ENCODE measurements at regions not wholly inside any gene's neighbourhood (a gene's known extent, or its start where the extent isn't known, plus 50 kb on each side); places are given as distances from the start of the nearest gene placed in this dataset.

GRCh38 chr12:30016540-30017055, 232.9 kb upstream of the TMTC1 start:
- no peak for DNase-seq (ENCODE audit: low spot score)
- in situ Hi-C loops (cut with MboI; ENCODE audit: low pct_unique_long_range_greater_than_20kb, low sequenced_read_pairs, unreplicated experiment): no loop called here
- TF ChIP-seq, protein P1, sequence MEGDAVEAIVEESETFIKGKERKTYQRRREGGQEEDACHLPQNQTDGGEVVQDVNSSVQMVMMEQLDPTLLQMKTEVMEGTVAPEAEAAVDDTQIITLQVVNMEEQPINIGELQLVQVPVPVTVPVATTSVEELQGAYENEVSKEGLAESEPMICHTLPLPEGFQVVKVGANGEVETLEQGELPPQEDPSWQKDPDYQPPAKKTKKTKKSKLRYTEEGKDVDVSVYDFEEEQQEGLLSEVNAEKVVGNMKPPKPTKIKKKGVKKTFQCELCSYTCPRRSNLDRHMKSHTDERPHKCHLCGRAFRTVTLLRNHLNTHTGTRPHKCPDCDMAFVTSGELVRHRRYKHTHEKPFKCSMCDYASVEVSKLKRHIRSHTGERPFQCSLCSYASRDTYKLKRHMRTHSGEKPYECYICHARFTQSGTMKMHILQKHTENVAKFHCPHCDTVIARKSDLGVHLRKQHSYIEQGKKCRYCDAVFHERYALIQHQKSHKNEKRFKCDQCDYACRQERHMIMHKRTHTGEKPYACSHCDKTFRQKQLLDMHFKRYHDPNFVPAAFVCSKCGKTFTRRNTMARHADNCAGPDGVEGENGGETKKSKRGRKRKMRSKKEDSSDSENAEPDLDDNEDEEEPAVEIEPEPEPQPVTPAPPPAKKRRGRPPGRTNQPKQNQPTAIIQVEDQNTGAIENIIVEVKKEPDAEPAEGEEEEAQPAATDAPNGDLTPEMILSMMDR (IDR thresholded peaks at IDR 0.05; ENCODE audit: extremely low read depth, insufficient read depth, missing control alignments): no peak

DNA sequence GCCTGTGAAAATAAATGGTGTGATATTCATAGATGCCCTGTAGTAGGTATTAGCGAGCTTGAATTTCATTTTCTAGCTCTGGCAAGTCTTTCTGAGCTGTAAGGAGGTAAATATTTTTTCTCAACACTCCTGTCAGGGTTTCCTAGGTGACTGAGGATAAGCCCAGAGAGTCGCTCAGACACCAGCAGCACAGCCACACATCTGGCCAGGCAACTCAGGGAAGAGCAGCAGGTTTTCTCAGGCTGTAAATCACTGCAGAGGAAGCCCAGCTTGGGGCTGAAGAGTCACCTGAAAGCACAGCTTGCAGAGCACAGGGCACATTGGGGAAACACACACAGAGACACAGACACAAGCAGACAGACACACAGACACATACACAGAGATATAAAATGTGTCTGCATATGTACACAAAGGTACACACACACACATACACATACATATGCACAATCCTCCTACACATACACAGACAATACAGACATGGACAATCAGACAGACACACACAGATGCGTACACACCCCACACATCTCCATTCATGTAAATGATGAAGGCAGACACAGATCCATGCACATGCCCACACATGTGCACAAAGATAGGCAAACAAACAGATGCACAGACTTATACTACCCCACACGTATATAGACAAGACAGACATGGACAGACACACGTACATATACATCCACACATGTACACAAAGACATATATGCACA, 232.0 kb upstream of the TMTC1 start:
- no peak for DNase-seq (ENCODE audit: low spot score)
- TF ChIP-seq, protein P1 (IDR thresholded peaks at IDR 0.05; ENCODE audit: extremely low read depth, insufficient read depth, missing control alignments): no peak
- in situ Hi-C loops (cut with MboI; ENCODE audit: low pct_unique_long_range_greater_than_20kb, low sequenced_read_pairs, unreplicated experiment): no loop called here

DNA sequence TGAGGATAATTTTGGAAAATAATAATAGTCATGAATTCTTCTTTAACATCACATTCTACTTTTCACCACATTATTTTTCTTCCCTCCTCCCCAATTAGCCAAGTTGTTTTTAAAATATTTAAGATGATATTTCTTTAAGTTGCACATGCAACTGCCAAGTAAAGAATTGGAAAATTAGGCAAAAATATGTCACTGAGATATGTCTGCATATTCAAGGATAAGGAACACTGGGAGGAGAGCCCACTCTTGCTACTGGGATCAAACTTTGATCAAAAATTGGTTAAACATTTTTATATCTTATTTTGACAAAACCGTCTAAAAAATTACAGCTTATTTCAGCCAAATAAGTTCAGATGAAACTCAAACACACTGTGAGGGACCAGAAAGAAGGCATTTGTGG, 231.2 kb upstream of the TMTC1 start:
- DNase-seq (ENCODE audit: low spot score): no peak
- in situ Hi-C loops (cut with MboI; ENCODE audit: low pct_unique_long_range_greater_than_20kb, low sequenced_read_pairs, unreplicated experiment): no loop called here
- TF ChIP-seq, protein P1 (IDR thresholded peaks at IDR 0.05; ENCODE audit: extremely low read depth, insufficient read depth, missing control alignments): no peak

GRCh38 chr12:30012816-30013450, 229.2 kb upstream of the TMTC1 start:
- in situ Hi-C loops (cut with MboI; ENCODE audit: low pct_unique_long_range_greater_than_20kb, low sequenced_read_pairs, unreplicated experiment): no loop called here
- TF ChIP-seq, protein P1 (IDR thresholded peaks at IDR 0.05; ENCODE audit: extremely low read depth, insufficient read depth, missing control alignments): no peak
- DNase-seq (ENCODE audit: low spot score): no peak

- TF ChIP-seq, protein P1 (IDR thresholded peaks at IDR 0.05; ENCODE audit: extremely low read depth, insufficient read depth, missing control alignments): no peak
- in situ Hi-C loops (cut with MboI; ENCODE audit: low pct_unique_long_range_greater_than_20kb, low sequenced_read_pairs, unreplicated experiment): no loop called here
- DNase-seq (ENCODE audit: low spot score): no peak
Observed at GRCh38 chr12:30010071-30011052, 226.6 kb upstream of the TMTC1 start.

DNA sequence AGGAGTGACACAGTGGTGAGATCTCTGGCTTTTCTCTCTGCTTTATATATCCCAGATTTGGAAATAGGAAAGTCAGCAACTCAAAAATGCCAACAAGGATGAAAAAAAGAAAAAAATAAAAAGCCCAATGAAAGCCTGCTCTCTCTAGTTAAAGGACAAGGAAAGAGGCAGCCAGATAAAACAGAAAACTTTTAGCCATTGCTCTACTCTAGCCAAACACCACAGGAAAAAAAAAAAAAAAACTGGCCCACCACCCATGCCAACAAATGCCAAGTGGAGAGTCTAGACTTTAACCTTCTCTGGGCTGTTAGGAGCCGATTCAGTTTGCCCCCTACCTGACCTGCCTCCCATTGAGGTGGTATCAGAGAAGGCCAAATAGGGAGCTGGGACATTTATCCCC, 222.3 kb upstream of the TMTC1 start:
- in situ Hi-C loops (cut with MboI; ENCODE audit: low pct_unique_long_range_greater_than_20kb, low sequenced_read_pairs, unreplicated experiment): no loop called here
- DNase-seq (ENCODE audit: low spot score): no peak
- TF ChIP-seq, protein P1 (IDR thresholded peaks at IDR 0.05; ENCODE audit: extremely low read depth, insufficient read depth, missing control alignments): no peak

Measured in GM13977 (cell line).